ENCODE measurements at regions not wholly inside any gene's neighbourhood (a gene's known extent, or its start where the extent isn't known, plus 50 kb on each side); places are given as distances from the start of the nearest gene placed in this dataset.
"Not testable (repeated sequence)": the region's sequence is repeated elsewhere in the genome, so short reads cannot be mapped to it uniquely, and the experiment has no call there.

DNA sequence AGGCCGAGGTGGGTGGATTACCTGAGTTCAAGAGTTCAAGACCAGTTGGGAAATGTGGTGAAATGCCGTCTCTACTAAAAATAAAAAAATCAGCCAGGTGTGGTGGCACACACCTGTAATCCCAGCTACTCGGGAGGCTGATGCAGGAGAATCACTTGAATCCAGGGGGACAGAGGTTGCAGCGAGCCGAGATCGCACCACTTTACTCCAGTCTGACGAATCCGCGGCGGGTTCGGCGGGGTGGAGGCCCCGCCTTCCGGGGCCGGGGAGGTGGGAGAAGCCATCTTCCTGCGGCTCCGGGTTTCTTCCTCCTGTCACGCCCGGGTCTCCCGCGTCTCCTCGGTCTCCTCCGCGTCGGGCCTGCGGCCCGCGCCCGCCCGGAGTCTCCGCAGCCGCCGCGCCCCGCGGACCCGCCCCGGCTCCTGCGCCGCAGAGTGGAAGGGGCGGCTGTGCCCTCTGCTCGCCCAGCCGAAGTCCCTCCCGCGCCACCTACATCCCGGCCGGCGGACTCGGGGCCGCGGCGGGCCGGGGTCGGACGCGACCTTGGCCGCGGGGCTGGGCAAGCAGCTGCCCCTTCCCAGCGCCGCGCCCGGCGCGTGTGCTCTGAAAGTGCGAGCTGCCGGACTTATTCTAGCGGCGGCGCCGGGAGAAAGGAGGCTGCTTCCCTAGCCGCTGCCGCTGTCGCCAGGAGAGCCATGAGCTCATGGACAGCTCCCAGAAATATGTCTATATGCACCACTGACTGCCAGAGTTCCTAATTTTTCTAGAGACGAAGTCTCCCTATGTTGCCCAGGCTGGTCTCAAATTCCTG, 97.2 kb downstream of the LAT start:
- H3K27me3 Mint-ChIP-seq, result not testable (repeated sequence)

DNA sequence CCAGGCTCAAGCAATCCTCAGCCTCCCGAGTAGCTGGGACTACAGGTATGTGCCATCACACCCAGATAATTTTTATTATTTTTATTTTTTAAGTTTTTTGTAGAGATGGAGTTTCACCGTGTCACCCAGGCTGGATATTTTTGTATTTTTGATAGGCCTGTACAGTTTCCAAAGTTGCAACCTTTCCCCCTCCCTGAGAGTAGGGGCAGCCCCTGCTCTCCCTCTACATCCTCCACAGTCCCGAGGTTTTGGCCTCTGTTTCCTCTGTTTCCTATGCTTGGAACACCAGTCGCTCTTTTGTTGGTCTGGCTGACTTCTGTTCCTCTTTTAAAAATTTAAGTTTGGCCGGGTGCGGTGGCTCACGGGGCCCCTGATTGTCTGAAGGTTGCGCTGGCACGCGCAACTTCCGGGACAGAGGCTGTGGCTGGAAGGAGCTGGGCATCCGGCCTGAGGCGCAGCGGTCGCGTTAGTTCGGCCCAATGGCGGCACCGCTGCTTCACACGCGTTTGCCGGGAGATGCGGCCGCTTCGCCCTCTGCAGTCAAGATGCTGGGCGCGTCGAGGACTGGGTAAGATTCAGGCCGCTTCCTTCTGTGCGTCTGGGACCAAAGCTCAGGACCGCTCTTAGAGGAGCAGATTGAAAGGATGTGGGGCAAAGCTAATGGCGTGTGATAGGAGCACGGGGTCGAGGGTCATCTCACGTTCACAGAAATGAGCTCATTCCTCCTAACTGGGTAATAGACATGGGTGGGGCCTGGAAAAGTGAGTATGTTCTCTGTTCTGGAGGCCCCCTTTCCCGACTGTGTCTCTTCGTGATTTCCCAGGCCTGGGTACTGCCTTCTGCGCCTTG, 89.9 kb downstream of the LAT start:
- peak overlapping the region; percentile 97 for H3K27ac Mint-ChIP-seq
- H3K4me3 Mint-ChIP-seq, result peak overlapping the region; percentile 87
- H3K4me1 Mint-ChIP-seq, H3K9me3 Mint-ChIP-seq, H3K27me3 Mint-ChIP-seq, H3K36me3 Mint-ChIP-seq: not testable (repeated sequence)
- DNase-seq (ENCODE audit: low spot score in 2 of 2), result peak; percentile 38
- peak; percentile 94 for ATAC-seq (ENCODE audit: low read depth)

More for the DNA sequence above, 97.2 kb downstream of the LAT start:
- not testable (repeated sequence) for H3K4me1 Mint-ChIP-seq; H3K9me3 Mint-ChIP-seq; H3K27ac Mint-ChIP-seq; H3K36me3 Mint-ChIP-seq; DNase-seq (ENCODE audit: low spot score in 2 of 2)
- ATAC-seq (ENCODE audit: low read depth), result peak; percentile 71
- H3K4me3 Mint-ChIP-seq, result peak overlapping the region; percentile 80

- H3K27me3 Mint-ChIP-seq; H3K27ac Mint-ChIP-seq; H3K9me3 Mint-ChIP-seq; H3K4me1 Mint-ChIP-seq; ATAC-seq (ENCODE audit: low read depth); DNase-seq (ENCODE audit: low spot score in 2 of 2); H3K4me3 Mint-ChIP-seq; H3K36me3 Mint-ChIP-seq: not testable (repeated sequence)
Observed at GRCh38 chr16:29062235-29062634, 77.4 kb downstream of the LAT start.

- H3K4me3 Mint-ChIP-seq; H3K9me3 Mint-ChIP-seq; H3K36me3 Mint-ChIP-seq; H3K27me3 Mint-ChIP-seq; DNase-seq (ENCODE audit: low spot score in 2 of 2); H3K4me1 Mint-ChIP-seq; H3K27ac Mint-ChIP-seq; ATAC-seq (ENCODE audit: low read depth): not testable (repeated sequence)
Observed at GRCh38 chr16:29061467-29061921, 76.6 kb downstream of the LAT start.

DNA sequence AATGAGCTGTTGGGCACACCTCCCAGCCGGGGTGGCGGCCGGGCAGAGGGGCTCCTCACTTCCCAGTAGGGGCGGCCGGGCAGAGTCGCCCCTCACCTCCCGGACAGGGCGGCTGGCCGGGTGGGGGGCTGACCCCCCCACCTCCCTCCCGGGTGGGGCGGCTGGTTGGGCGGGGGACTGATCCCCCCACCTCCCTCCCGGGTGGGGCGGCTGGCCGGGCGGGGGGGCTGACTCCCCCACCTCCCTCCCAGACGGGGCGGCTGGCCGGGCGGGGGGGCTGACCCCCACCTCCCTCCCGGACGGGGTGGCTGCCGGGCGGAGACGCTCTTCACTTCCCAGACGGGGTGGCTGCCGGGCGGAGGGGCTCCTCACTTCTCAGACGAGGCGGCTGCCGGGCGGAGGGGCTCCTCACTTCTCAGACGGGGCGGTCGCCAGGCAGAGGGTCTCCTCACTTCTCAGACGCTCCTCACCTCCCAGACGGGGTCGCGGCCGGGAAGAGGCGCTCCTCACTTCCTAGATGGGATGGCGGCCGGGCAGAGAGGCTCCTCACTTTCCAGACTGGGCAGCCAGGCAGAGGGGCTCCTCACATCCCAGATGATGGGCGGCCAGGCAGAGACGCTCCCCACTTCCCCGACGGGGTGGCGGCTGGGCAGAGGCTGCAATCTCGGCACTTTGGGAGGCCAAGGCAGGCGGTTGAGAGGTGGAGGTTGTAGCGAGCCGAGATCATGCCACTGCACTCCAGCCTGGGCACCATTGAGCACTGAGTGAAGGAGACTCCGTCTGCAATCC, 75.4 kb downstream of the LAT start:
- ATAC-seq (ENCODE audit: low read depth); H3K27ac Mint-ChIP-seq; DNase-seq (ENCODE audit: low spot score in 2 of 2); H3K36me3 Mint-ChIP-seq; H3K4me3 Mint-ChIP-seq; H3K27me3 Mint-ChIP-seq; H3K4me1 Mint-ChIP-seq; H3K9me3 Mint-ChIP-seq: not testable (repeated sequence)

- DNase-seq (ENCODE audit: low spot score in 2 of 2), result not testable (repeated sequence)
Observed at GRCh38 chr16:29059575-29059974, 74.7 kb downstream of the LAT start.

More at GRCh38 chr16:29059575-29059974, 74.7 kb downstream of the LAT start:
- not testable (repeated sequence) for ATAC-seq (ENCODE audit: low read depth); H3K36me3 Mint-ChIP-seq; H3K27me3 Mint-ChIP-seq; H3K27ac Mint-ChIP-seq; H3K4me1 Mint-ChIP-seq; H3K4me3 Mint-ChIP-seq; H3K9me3 Mint-ChIP-seq

Measured in memory B cell (primary cell).